ENCODE measurements at regions not wholly inside any gene's neighbourhood (a gene's known extent, or its start where the extent isn't known, plus 50 kb on each side); places are given as distances from the start of the nearest gene placed in this dataset.

DNA sequence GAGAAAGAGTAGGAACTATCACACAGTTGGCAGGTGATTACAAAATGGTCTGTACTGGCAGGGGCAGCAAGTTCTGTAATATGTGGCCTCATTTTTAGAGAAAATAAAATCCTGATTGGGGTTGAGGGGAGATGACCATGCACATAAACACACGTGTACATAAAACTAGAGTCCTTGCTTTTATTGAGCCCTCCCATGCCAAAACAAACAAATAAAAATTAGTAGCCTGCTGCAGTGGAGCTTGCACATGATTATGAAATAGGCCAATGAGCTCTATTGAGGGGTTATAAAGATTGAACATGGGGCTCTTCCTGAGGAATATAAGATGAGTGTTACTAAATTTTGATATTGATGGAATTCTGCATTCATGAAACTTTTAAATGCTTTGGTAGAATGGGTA lies 248.4 kb downstream of the ELAVL2 start:
- TF ChIP-seq, protein P1, sequence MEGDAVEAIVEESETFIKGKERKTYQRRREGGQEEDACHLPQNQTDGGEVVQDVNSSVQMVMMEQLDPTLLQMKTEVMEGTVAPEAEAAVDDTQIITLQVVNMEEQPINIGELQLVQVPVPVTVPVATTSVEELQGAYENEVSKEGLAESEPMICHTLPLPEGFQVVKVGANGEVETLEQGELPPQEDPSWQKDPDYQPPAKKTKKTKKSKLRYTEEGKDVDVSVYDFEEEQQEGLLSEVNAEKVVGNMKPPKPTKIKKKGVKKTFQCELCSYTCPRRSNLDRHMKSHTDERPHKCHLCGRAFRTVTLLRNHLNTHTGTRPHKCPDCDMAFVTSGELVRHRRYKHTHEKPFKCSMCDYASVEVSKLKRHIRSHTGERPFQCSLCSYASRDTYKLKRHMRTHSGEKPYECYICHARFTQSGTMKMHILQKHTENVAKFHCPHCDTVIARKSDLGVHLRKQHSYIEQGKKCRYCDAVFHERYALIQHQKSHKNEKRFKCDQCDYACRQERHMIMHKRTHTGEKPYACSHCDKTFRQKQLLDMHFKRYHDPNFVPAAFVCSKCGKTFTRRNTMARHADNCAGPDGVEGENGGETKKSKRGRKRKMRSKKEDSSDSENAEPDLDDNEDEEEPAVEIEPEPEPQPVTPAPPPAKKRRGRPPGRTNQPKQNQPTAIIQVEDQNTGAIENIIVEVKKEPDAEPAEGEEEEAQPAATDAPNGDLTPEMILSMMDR (IDR thresholded peaks at IDR 0.05): no peak
- TF ChIP-seq EP300 (IDR thresholded peaks at IDR 0.05) (no peak), POLR2A (IDR thresholded peaks at IDR 0.05) (no peak)

All from tibial nerve (tissue), 4 donors.